Heart left ventricle (tissue), 16 donors: ENCODE measurements at regions not wholly inside any gene's neighbourhood (a gene's known extent, or its start where the extent isn't known, plus 50 kb on each side); places are given as distances from the start of the nearest gene placed in this dataset.

Source experiments
- ATAC-seq, 4 donors: fragments of 200-7000 bp; cut with Tn5 transposase; one replicate each; pipeline ENCODE4 v1.9.1; 2020 to 2022; ENCODE audit warnings: moderate library complexity in 4 of 4, mild to moderate bottlenecking in 3 of 4, moderate number of reproducible peaks in 1 of 4
- DNase-seq, 5 donors: peaks; one replicate each; pipeline ENCODE4 v3.0.0-alpha.2; 2020
- H3K27ac ChIP-seq, 12 donors: fragments of 200-600 bp; sonication (generic) in 4 of 12; one replicate each; pipeline versions ENCODE4 v1.5.0 to v1.8.0; 2016 to 2022; ENCODE audit warnings: mild to moderate bottlenecking in 2 of 12
- H3K27me3 ChIP-seq, 9 donors: fragments of 200-600 bp; sonication (generic) in 2 of 9; one replicate each; pipeline versions ENCODE4 v1.5.1 to v1.8.0; 2016 to 2022; ENCODE audit warnings: mild to moderate bottlenecking in 3 of 9
- H3K36me3 ChIP-seq, 9 donors: fragments of 200-600 bp; sonication (generic) in 2 of 9; one replicate each; pipeline versions ENCODE4 v1.5.0 to v1.8.0; 2018 to 2022; ENCODE audit warnings: mild to moderate bottlenecking in 2 of 9
- H3K4me1 ChIP-seq, 12 donors: fragments of 200-600 bp; sonication (generic) in 4 of 12; one replicate each; pipeline versions ENCODE4 v1.5.0 to v1.8.0; 2016 to 2022; ENCODE audit warnings: mild to moderate bottlenecking in 3 of 12
- H3K4me3 ChIP-seq, 12 donors: fragments of 200-600 bp; sonication (generic) in 4 of 12; one replicate each; pipeline versions ENCODE4 v1.5.0 to v1.8.0; 2017 to 2022; ENCODE audit warnings: mild to moderate bottlenecking in 9 of 12, moderate library complexity in 4 of 12
- H3K9me3 ChIP-seq, 12 donors: fragments of 200-600 bp; sonication (generic) in 4 of 12; one replicate each; pipeline versions ENCODE4 v1.5.0 to v1.8.0; 2016 to 2022; ENCODE audit warnings: mild to moderate bottlenecking in 1 of 12
- CTCF ChIP-seq, 12 donors: fragments of 200-600 bp; sonication (generic) in 4 of 12; IDR thresholded peaks; one replicate each; pipeline versions ENCODE4 v1.5.0 to v1.8.0; 2018 to 2022; ENCODE audit warnings: antibody characterized with exemption in 12 of 12, mild to moderate bottlenecking in 5 of 12
- POLR2A ChIP-seq, 2 donors: fragments of 450-650 bp; IDR thresholded peaks; one replicate each; pipeline ENCODE4 v1.6.1; 2017; ENCODE audit warnings: antibody characterized with exemption in 2 of 2, mild to moderate bottlenecking in 2 of 2, moderate library complexity in 2 of 2
- WGBS, 4 donors: extraction: QIAGEN DNeasy Blood & Tissue Kit in 2 of 4; methylation state at CpG; one replicate each; pipeline versions ENCODE4 v1.1.5 to v1.1.7; 2013 to 2018; 5-methylcytosine and 5-hydroxymethylcytosine counted together
- intact Hi-C, 10 donors: fragments of 100-400 bp; cut with DNase I; formaldehyde crosslinking; loops; one replicate each; pipeline versions ENCODE4 v1.11.1 to v1.14.2; 2022
- donor health status: ischemic (EF 13 %, LVEDD 7.1; RV severe dilation, severe dysfunction).
- donor health status: healthy with polysubstance abuse.
- donor health status: DM: no; HTN: yes; CAD: no.
- donor health status: DM: no; HTN: no; CAD: no.
- donor health status: ischemic (EF 25% LVEDD 6.9; RV normal size, moderate dysfunction).
- donor health status: ischemic (EF 25% LVEDD 5.7; RV mildly dilated, moderate dysfunction).
- donor health status: healthy.
- donor health status: DM: yes; HTN: yes; CAD: no.
- donor health status: ischemic (EF 35%, LVEDD 5.7; RV mildly dilated, moderate dysfunction).
- donor health status: nonischemic (EF 11% LVEDD 7.7; RV severe dilation, severe dysfunction).
- donor health status: DM: yes; HTN: yes; CAD: no.
- donor health status: PGD.
- donor health status: ischemic (EF 29% LVEDD 5.4; RV normal size, mild dysfunction).
- donor health status: nonischemic (EF 23%, LVEDD 6.1; RV moderate dilation, normal function).

GRCh38 chr7:52647046-52647445 is 388.4 kb upstream of the POM121L12 start:
- intact Hi-C loops, result no loop called here
- DNase-seq (no peak), ATAC-seq (no peak)
- 0 to 39% (median 23%) methylated on average over 1 of the region's 1 CpG for WGBS, 4 donors
- Histone ChIP-seq H3K9me3 (peaks cover 0 to 11% (median 0%) of the 10 kb centered on the region in 12 donors), H3K4me1 (no peaks in the 10 kb centered on the region), H3K36me3 (no peaks in the 10 kb centered on the region), H3K4me3 (no peak overlapping the region), H3K27ac (no peak overlapping the region), H3K27me3 (no peaks in the 10 kb centered on the region)
- TF ChIP-seq CTCF (IDR thresholded peaks at IDR 0.05) (no peak), POLR2A (IDR thresholded peaks at IDR 0.05) (no peak)

- H3K27ac ChIP-seq, result no peak overlapping the region
- WGBS, 4 donors, result 68 to 76% (median 71%) methylated on average over 4 of the region's 4 CpGs
- H3K27me3 ChIP-seq, result no peaks in the 10 kb centered on the region
- no peaks in the 10 kb centered on the region for H3K4me1 ChIP-seq
- H3K36me3 ChIP-seq, result no peaks in the 10 kb centered on the region
- H3K9me3 ChIP-seq, result peaks cover 0 to 5% (median 0%) of the 10 kb centered on the region in 12 donors
- no peak for TF ChIP-seq CTCF (IDR thresholded peaks at IDR 0.05)
- no peak for TF ChIP-seq POLR2A (IDR thresholded peaks at IDR 0.05)
- no peak for ATAC-seq
- H3K4me3 ChIP-seq, result no peak overlapping the region
- DNase-seq, result no peak
- intact Hi-C loops, result no loop called here
Measured at GRCh38 chr7:52639981-52640380, 395.5 kb upstream of the POM121L12 start.

- DNase-seq, result no peak
- intact Hi-C loops, result no loop called here
- peaks cover 0 to 5% (median 0%) of the 10 kb centered on the region in 12 donors for H3K9me3 ChIP-seq
- no peak for ATAC-seq
- H3K36me3 ChIP-seq, result no peaks in the 10 kb centered on the region
- no peaks in the 10 kb centered on the region for H3K4me1 ChIP-seq
- TF ChIP-seq CTCF (IDR thresholded peaks at IDR 0.05) (no peak), POLR2A (IDR thresholded peaks at IDR 0.05) (no peak)
- H3K27me3 ChIP-seq, result no peaks in the 10 kb centered on the region
- H3K4me3 ChIP-seq, result no peak overlapping the region
- no peak overlapping the region for H3K27ac ChIP-seq
Measured at GRCh38 chr7:52639126-52639525, 396.3 kb upstream of the POM121L12 start.

- Histone ChIP-seq H3K4me3 (no peak overlapping the region), H3K27ac (no peak overlapping the region), H3K36me3 (no peaks in the 10 kb centered on the region), H3K9me3 (no peaks in the 10 kb centered on the region), H3K4me1 (no peaks in the 10 kb centered on the region), H3K27me3 (no peaks in the 10 kb centered on the region)
- WGBS, 4 donors, result 42 to 46% (median 44%) methylated on average over 3 of the region's 3 CpGs
- TF ChIP-seq CTCF (IDR thresholded peaks at IDR 0.05) (no peak), POLR2A (IDR thresholded peaks at IDR 0.05) (no peak)
- ATAC-seq, result no peak
- DNase-seq, result no peak
- intact Hi-C loops, result no loop called here
Measured at GRCh38 chr7:52635021-52635420, 400.4 kb upstream of the POM121L12 start.
